ENCODE measurements at regions not wholly inside any gene's neighbourhood (a gene's known extent, or its start where the extent isn't known, plus 50 kb on each side); places are given as distances from the start of the nearest gene placed in this dataset.

DNA sequence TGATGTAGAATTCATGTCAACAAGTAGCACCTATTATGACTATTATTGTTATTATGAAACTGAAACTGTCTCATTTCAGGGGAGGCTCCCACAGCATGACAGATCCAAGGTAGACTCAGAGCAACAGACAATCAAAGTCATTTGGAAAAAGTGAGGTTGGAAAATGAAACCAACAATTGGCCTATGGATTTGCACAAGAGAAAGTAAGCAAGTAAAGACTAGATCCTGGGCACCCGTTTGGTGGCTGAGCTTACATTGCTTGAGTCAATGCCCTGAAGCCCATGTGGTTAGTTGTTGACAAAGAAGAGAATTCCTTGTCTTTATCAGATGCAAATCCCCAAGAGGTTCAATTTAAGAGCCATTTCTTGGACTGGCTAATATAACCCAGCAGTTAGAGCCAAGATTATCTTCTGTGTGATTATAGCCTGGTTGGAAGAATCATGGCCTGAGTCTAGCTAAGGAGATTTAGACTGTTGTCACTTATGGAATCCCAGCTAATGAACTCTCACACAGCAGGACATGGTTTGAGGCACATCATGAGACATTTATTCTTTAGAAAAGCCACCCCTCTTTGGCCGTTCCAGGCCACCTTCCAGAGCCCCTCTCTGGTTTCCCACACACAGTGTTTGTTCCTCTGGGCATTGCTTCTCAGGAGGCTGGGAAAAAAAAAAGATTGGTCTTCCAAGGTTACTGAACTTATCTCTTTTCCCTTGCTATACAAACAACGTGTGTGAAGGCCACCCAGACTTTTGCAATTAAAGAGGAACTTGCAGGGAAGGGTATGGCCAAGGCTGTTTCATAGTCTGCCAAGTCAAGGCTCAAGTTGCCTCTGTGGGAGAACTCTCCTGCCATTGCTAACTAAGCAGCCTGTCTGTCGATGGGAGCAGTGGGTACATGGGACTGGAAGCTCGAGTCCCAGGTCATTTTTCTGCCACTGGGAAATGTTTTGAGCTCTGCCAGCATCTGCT is 399.5 kb downstream of the ENC1 start:
- no peak for TF ChIP-seq POLR2A (IDR thresholded peaks at IDR 0.05)
- TF ChIP-seq, protein P1, sequence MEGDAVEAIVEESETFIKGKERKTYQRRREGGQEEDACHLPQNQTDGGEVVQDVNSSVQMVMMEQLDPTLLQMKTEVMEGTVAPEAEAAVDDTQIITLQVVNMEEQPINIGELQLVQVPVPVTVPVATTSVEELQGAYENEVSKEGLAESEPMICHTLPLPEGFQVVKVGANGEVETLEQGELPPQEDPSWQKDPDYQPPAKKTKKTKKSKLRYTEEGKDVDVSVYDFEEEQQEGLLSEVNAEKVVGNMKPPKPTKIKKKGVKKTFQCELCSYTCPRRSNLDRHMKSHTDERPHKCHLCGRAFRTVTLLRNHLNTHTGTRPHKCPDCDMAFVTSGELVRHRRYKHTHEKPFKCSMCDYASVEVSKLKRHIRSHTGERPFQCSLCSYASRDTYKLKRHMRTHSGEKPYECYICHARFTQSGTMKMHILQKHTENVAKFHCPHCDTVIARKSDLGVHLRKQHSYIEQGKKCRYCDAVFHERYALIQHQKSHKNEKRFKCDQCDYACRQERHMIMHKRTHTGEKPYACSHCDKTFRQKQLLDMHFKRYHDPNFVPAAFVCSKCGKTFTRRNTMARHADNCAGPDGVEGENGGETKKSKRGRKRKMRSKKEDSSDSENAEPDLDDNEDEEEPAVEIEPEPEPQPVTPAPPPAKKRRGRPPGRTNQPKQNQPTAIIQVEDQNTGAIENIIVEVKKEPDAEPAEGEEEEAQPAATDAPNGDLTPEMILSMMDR (IDR thresholded peaks at IDR 0.05) = no peak
